ENCODE measurements at regions not wholly inside any gene's neighbourhood (a gene's known extent, or its start where the extent isn't known, plus 50 kb on each side); places are given as distances from the start of the nearest gene placed in this dataset.

GRCh38 chr1:75062111-75062510 lies 72.1 kb upstream of the LHX8 start:
- TF ChIP-seq, protein P1, sequence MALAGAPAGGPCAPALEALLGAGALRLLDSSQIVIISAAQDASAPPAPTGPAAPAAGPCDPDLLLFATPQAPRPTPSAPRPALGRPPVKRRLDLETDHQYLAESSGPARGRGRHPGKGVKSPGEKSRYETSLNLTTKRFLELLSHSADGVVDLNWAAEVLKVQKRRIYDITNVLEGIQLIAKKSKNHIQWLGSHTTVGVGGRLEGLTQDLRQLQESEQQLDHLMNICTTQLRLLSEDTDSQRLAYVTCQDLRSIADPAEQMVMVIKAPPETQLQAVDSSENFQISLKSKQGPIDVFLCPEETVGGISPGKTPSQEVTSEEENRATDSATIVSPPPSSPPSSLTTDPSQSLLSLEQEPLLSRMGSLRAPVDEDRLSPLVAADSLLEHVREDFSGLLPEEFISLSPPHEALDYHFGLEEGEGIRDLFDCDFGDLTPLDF (CRISPR knock-in tag; IDR thresholded peaks at IDR 0.05) = no peak
- TF ChIP-seq, protein P2, sequence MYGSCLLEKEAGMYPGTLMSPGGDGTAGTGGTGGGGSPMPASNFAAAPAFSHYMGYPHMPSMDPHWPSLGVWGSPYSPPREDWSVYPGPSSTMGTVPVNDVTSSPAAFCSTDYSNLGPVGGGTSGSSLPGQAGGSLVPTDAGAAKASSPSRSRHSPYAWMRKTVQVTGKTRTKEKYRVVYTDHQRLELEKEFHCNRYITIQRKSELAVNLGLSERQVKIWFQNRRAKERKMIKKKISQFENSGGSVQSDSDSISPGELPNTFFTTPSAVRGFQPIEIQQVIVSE (CRISPR knock-in tag; IDR thresholded peaks at IDR 0.05; ENCODE audit: borderline replicate concordance) = no peak
- TF ChIP-seq SP1 (CRISPR knock-in tag; conservative IDR thresholded peaks at IDR 0.05) = no peak
- TF ChIP-seq, protein P3, sequence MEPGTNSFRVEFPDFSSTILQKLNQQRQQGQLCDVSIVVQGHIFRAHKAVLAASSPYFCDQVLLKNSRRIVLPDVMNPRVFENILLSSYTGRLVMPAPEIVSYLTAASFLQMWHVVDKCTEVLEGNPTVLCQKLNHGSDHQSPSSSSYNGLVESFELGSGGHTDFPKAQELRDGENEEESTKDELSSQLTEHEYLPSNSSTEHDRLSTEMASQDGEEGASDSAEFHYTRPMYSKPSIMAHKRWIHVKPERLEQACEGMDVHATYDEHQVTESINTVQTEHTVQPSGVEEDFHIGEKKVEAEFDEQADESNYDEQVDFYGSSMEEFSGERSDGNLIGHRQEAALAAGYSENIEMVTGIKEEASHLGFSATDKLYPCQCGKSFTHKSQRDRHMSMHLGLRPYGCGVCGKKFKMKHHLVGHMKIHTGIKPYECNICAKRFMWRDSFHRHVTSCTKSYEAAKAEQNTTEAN (CRISPR knock-in tag; IDR thresholded peaks at IDR 0.05) = no peak
- no peak for TF ChIP-seq CREB1 (CRISPR knock-in tag; IDR thresholded peaks at IDR 0.05)
- TF ChIP-seq, protein P4, sequence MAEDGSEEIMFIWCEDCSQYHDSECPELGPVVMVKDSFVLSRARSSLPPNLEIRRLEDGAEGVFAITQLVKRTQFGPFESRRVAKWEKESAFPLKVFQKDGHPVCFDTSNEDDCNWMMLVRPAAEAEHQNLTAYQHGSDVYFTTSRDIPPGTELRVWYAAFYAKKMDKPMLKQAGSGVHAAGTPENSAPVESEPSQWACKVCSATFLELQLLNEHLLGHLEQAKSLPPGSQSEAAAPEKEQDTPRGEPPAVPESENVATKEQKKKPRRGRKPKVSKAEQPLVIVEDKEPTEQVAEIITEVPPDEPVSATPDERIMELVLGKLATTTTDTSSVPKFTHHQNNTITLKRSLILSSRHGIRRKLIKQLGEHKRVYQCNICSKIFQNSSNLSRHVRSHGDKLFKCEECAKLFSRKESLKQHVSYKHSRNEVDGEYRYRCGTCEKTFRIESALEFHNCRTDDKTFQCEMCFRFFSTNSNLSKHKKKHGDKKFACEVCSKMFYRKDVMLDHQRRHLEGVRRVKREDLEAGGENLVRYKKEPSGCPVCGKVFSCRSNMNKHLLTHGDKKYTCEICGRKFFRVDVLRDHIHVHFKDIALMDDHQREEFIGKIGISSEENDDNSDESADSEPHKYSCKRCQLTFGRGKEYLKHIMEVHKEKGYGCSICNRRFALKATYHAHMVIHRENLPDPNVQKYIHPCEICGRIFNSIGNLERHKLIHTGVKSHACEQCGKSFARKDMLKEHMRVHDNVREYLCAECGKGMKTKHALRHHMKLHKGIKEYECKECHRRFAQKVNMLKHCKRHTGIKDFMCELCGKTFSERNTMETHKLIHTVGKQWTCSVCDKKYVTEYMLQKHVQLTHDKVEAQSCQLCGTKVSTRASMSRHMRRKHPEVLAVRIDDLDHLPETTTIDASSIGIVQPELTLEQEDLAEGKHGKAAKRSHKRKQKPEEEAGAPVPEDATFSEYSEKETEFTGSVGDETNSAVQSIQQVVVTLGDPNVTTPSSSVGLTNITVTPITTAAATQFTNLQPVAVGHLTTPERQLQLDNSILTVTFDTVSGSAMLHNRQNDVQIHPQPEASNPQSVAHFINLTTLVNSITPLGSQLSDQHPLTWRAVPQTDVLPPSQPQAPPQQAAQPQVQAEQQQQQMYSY (CRISPR knock-in tag; IDR thresholded peaks at IDR 0.05) = no peak
- TF ChIP-seq, protein P5, sequence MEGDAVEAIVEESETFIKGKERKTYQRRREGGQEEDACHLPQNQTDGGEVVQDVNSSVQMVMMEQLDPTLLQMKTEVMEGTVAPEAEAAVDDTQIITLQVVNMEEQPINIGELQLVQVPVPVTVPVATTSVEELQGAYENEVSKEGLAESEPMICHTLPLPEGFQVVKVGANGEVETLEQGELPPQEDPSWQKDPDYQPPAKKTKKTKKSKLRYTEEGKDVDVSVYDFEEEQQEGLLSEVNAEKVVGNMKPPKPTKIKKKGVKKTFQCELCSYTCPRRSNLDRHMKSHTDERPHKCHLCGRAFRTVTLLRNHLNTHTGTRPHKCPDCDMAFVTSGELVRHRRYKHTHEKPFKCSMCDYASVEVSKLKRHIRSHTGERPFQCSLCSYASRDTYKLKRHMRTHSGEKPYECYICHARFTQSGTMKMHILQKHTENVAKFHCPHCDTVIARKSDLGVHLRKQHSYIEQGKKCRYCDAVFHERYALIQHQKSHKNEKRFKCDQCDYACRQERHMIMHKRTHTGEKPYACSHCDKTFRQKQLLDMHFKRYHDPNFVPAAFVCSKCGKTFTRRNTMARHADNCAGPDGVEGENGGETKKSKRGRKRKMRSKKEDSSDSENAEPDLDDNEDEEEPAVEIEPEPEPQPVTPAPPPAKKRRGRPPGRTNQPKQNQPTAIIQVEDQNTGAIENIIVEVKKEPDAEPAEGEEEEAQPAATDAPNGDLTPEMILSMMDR (IDR thresholded peaks at IDR 0.05) = no peak
- TF ChIP-seq CREM (CRISPR knock-in tag; IDR thresholded peaks at IDR 0.05) = no peak

Measured in WTC11 (cell line).